HG03354 (cell line): ENCODE measurements at regions not wholly inside any gene's neighbourhood (a gene's known extent, or its start where the extent isn't known, plus 50 kb on each side); places are given as distances from the start of the nearest gene placed in this dataset.
A peak's percentile ranks its signal among the peaks of the same experiment; 100 is the strongest.

Experiments used
- ATAC-seq: cut with Tn5 transposase; IDR thresholded peaks from one replicate; pipeline ENCODE4 v1.9.1; 2021; ENCODE audit warnings: mild to moderate bottlenecking; ENCODE audit not compliant: unreplicated experiment, poor library complexity, severe bottlenecking

GRCh38 chr13:33606692-33607091 lies 211.3 kb upstream of the RFC3 start:
- no peak for ATAC-seq

GRCh38 chr13:33610438-33611120 lies 207.4 kb upstream of the RFC3 start:
- no peak for ATAC-seq

- no peak for ATAC-seq
These were observed 206.7 kb upstream of the RFC3 start for GRCh38 chr13:33611121-33611805.

- ATAC-seq: peak; percentile 79
These were observed 205.0 kb upstream of the RFC3 start for GRCh38 chr13:33612641-33613638.

- no peak for ATAC-seq
These were observed 202.5 kb upstream of the RFC3 start for GRCh38 chr13:33615436-33615835.

GRCh38 chr13:33616130-33616529 lies 201.8 kb upstream of the RFC3 start:
- ATAC-seq: no peak

- no peak for ATAC-seq
These were observed 200.9 kb upstream of the RFC3 start for GRCh38 chr13:33617055-33617454.

GRCh38 chr13:33624253-33624652 lies 193.7 kb upstream of the RFC3 start:
- ATAC-seq: no peak

- ATAC-seq: no peak
These were observed 193.2 kb upstream of the RFC3 start for GRCh38 chr13:33624740-33625139.

- ATAC-seq: no peak
These were observed 191.5 kb upstream of the RFC3 start for GRCh38 chr13:33626407-33626806.

GRCh38 chr13:33628662-33629061 lies 189.3 kb upstream of the RFC3 start:
- ATAC-seq: no peak

GRCh38 chr13:33629605-33630360 lies 188.2 kb upstream of the RFC3 start:
- no peak for ATAC-seq

GRCh38 chr13:33633701-33634545 lies 184.0 kb upstream of the RFC3 start:
- no peak for ATAC-seq

GRCh38 chr13:33634546-33634982 lies 183.4 kb upstream of the RFC3 start:
- no peak for ATAC-seq

- no peak for ATAC-seq
These were observed 181.7 kb upstream of the RFC3 start for GRCh38 chr13:33636243-33636642.

- no peak for ATAC-seq
These were observed 180.8 kb upstream of the RFC3 start for GRCh38 chr13:33636955-33637670.

GRCh38 chr13:33637978-33638743 lies 179.8 kb upstream of the RFC3 start:
- no peak for ATAC-seq
